MCF 10A (cell line): ENCODE measurements at regions not wholly inside any gene's neighbourhood (a gene's known extent, or its start where the extent isn't known, plus 50 kb on each side); places are given as distances from the start of the nearest gene placed in this dataset.

Source experiments
- BruUV-seq: library from RNA; stranded (reverse); fragments of 400-500 nt; replicated peaks from 2 replicates; lab custom pipeline; 2021; lab: Mats Ljungman, UMichigan
- CTCF ChIA-PET: fragments of 300-600 bp; sonication (Branson Sonifier 250); formaldehyde crosslinking; extraction: SDS; loops from one replicate; lab custom pipeline; 2021; ENCODE audit warnings: antibody characterized with exemption, inconsistent platforms; lab: Yijun Ruan, JAX
- POLR2A ChIA-PET: fragments of 300-600, 350-650 bp; sonication (Branson Sonifier 250); formaldehyde crosslinking; extraction: SDS; loops from one replicate; lab custom pipeline; 2020; ENCODE audit warnings: antibody characterized with exemption, inconsistent platforms; lab: Yijun Ruan, JAX
- DNase-seq: peaks from one replicate; pipeline ENCODE4 v3.0.0-alpha.2; 2018; ENCODE audit not compliant: unreplicated experiment
- H3K27ac Mint-ChIP-seq: one replicate; pipeline ENCODE4 v1.8.0; 2022; ENCODE audit warnings: mild to moderate bottlenecking, low read depth, mixed read lengths; ENCODE audit not compliant: unreplicated experiment
- H3K27me3 Mint-ChIP-seq: one replicate; pipeline ENCODE4 v1.8.0; 2022; ENCODE audit warnings: mixed read lengths; ENCODE audit not compliant: insufficient read depth, unreplicated experiment
- H3K36me3 Mint-ChIP-seq: one replicate; pipeline ENCODE4 v1.8.0; 2022; ENCODE audit warnings: mild to moderate bottlenecking, moderate library complexity, mixed read lengths; ENCODE audit not compliant: insufficient read depth, unreplicated experiment
- H3K4me1 Mint-ChIP-seq: one replicate; pipeline ENCODE4 v1.8.0; 2022; ENCODE audit warnings: mixed read lengths; ENCODE audit not compliant: insufficient read depth, unreplicated experiment
- H3K4me3 Mint-ChIP-seq: one replicate; pipeline ENCODE4 v1.8.0; 2022; ENCODE audit warnings: mild to moderate bottlenecking, moderate library complexity, mixed read lengths; ENCODE audit not compliant: unreplicated experiment
- H3K9me3 Mint-ChIP-seq: one replicate; pipeline ENCODE4 v1.8.0; 2022; ENCODE audit warnings: mixed read lengths; ENCODE audit not compliant: unreplicated experiment
- intact Hi-C: fragments of 100-400 bp; cut with micrococcal nuclease; formaldehyde crosslinking; loops from 2 replicates; pipeline ENCODE4 v1.14.1; 2022
- TF ChIP-seq, protein P1 (sequence below): fragments of 200-600 bp; IDR thresholded peaks from one replicate; pipeline ENCODE4 v1.8.0; 2022; ENCODE audit warnings: antibody characterized with exemption, mild to moderate bottlenecking; ENCODE audit not compliant: unreplicated experiment

DNA sequence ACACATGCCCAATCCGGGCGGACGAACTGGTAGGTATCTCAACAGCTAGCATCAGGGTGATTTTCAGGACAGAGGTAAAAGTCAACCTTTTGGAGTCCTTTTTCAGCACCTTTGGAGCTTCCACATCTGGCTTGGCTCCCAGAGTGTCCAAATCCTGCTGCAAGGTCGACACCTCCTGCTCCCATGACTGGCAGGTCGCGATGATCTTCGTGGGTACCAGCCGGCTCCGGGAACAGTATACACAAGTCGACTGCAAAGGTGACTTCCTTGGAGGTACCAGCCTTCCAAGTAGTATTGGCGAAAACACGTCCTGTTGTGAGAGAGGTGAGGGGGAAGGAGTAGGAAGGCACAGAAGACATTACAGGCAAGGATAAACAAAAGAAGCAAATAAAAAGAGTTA, 672.7 kb downstream of the TMEM121 start:
- no peaks in the 10 kb centered on the region for H3K4me1 Mint-ChIP-seq
- peaks cover 42% of the 10 kb centered on the region for H3K27me3 Mint-ChIP-seq
- no peak overlapping the region for H3K4me3 Mint-ChIP-seq
- ChIA-PET POLR2A (no interaction called here), CTCF (interaction anchor here (0.6 kb wide), 1 partner anchor 83 kb away, joined by 3 read pairs; no protein-coding TSS in a partner anchor)
- no peak for DNase-seq
- H3K27ac Mint-ChIP-seq, result no peak overlapping the region
- TF ChIP-seq, protein P1, sequence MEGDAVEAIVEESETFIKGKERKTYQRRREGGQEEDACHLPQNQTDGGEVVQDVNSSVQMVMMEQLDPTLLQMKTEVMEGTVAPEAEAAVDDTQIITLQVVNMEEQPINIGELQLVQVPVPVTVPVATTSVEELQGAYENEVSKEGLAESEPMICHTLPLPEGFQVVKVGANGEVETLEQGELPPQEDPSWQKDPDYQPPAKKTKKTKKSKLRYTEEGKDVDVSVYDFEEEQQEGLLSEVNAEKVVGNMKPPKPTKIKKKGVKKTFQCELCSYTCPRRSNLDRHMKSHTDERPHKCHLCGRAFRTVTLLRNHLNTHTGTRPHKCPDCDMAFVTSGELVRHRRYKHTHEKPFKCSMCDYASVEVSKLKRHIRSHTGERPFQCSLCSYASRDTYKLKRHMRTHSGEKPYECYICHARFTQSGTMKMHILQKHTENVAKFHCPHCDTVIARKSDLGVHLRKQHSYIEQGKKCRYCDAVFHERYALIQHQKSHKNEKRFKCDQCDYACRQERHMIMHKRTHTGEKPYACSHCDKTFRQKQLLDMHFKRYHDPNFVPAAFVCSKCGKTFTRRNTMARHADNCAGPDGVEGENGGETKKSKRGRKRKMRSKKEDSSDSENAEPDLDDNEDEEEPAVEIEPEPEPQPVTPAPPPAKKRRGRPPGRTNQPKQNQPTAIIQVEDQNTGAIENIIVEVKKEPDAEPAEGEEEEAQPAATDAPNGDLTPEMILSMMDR, result no peak
- H3K36me3 Mint-ChIP-seq, result no peaks in the 10 kb centered on the region
- BruUV-seq, result no TSS peak
- intact Hi-C loops, result no loop called here
- H3K9me3 Mint-ChIP-seq, result no peaks in the 10 kb centered on the region

DNA sequence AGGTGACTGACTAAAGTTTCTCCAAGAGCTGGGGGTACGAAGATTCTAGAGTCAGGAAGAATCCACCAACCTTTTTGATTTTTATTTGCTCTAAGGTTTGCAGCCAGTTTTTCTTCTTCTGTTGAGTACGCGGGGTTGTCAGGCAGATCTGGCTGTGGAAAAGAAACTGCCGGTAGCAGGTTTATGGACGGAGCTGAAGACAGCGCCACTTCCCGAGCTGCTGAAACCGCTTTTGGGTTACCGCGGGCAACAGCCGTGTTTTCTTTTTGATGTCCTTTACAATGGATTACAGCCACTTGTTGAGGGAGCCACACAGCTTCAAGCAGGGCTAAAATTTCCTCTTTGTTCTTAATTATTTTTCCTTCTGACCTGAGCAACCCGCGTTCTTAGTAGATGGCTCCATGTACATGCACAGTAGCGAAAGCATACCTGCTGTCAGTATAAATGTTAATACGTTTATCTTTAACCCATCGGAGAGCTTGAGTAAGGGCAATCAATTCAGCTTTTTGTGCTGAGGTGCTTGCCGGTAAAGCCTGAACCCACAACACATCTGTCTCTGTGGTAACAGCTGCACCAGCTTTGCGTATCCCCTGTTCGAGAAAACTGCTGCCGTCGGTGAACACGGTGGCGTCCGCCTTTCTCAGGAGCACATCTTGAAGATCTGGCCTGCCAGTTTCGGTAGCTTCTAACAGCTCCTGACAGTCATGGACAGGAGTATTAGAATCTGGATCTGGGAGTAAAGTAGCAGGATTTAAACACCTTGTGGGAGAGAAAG, 674.3 kb downstream of the TMEM121 start:
- H3K9me3 Mint-ChIP-seq, result peaks cover 1% of the 10 kb centered on the region
- H3K36me3 Mint-ChIP-seq, result peaks cover 6% of the 10 kb centered on the region
- POLR2A ChIA-PET, result interaction anchor here (0.7 kb wide), 1 partner anchor 16 kb away, joined by 3 read pairs; no protein-coding TSS in a partner anchor
- H3K4me3 Mint-ChIP-seq, result no peak overlapping the region
- H3K27ac Mint-ChIP-seq, result no peak overlapping the region
- CTCF ChIA-PET, result interaction anchor here (0.5 to 0.6 kb wide), 2 partner anchors 173 to 256 kb away, joined by 3 to 4 read pairs; no protein-coding TSS in a partner anchor
- intact Hi-C loops, result no loop called here
- H3K4me1 Mint-ChIP-seq, result no peaks in the 10 kb centered on the region
- peaks cover 57% of the 10 kb centered on the region for H3K27me3 Mint-ChIP-seq
- BruUV-seq, result no TSS peak
- DNase-seq, result no peak
- TF ChIP-seq, protein P1, result no peak

DNA sequence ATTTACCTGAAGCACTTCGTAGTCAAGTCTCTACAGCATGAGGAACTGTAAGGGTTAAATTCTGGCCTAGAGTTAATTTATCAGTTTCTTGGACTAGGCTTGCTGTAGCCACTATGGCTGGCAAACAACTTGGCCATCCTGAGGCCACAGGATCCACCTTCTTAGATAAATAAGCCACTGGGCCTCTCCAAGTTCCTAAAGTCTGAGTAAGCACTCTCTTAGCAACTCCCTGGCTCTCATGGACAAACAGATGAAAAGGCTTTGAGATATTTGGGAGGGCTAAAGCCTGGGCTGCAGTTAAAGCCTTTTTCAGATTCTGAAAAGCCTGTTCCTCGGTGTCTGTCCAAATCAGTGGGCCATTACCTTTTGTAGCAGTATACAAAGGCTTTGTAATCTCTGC, 675.0 kb downstream of the TMEM121 start:
- Mint-ChIP-seq H3K4me3 (no peak overlapping the region), H3K4me1 (no peaks in the 10 kb centered on the region), H3K27me3 (peaks cover 57% of the 10 kb centered on the region), H3K9me3 (peaks cover 5% of the 10 kb centered on the region), H3K27ac (no peak overlapping the region), H3K36me3 (peaks cover 6% of the 10 kb centered on the region)
- ChIA-PET POLR2A (no interaction called here), CTCF (interaction anchor here (0.5 kb wide), 1 partner anchor 256 kb away, joined by 4 read pairs; no protein-coding TSS in a partner anchor)
- intact Hi-C loops, result no loop called here
- DNase-seq, result no peak
- TF ChIP-seq, protein P1, result no peak
- BruUV-seq, result no TSS peak

DNA sequence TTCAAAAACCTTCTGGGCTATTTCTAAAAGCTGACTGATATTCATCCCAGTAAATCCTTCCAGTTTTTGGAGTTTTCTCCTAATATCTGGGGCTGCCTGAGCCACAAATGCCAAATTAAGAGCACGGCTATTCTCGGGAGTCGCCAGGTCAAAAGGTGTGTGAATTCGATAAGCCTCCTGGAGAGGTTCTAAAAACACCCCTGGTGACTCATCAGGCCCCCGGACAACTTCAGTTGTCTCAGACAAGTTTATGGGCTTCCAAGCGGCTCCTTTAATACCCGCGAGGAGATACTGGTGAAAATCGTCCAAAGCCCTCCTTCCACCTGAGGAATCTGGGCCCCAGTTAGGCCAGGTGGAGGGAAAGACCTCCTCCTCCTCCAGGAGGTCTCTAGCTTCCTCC, 677.1 kb downstream of the TMEM121 start:
- intact Hi-C loops, result no loop called here
- no peaks in the 10 kb centered on the region for H3K4me1 Mint-ChIP-seq
- H3K4me3 Mint-ChIP-seq, result no peak overlapping the region
- CTCF ChIA-PET, result no interaction called here
- no peak overlapping the region for H3K27ac Mint-ChIP-seq
- no TSS peak for BruUV-seq
- DNase-seq, result no peak
- TF ChIP-seq, protein P1, result no peak
- peaks cover 62% of the 10 kb centered on the region for H3K27me3 Mint-ChIP-seq
- peaks cover 5% of the 10 kb centered on the region for H3K9me3 Mint-ChIP-seq
- POLR2A ChIA-PET, result no interaction called here
- H3K36me3 Mint-ChIP-seq, result peaks cover 6% of the 10 kb centered on the region
